GM23248 (cell line): ENCODE measurements at regions not wholly inside any gene's neighbourhood (a gene's known extent, or its start where the extent isn't known, plus 50 kb on each side); places are given as distances from the start of the nearest gene placed in this dataset.

Source experiments
- DNase-seq: peaks from one replicate; pipeline ENCODE4 v3.0.0-alpha.2; 2015
- H2AFZ ChIP-seq: fragments of 200-600 bp; sonication (generic); 2 replicates; pipeline ENCODE4 v1.6.1; 2016; ENCODE audit warnings: antibody characterized with exemption
- H3F3A ChIP-seq: fragments of 200-600 bp; sonication (generic); 2 replicates; pipeline ENCODE4 v1.6.1; 2016; ENCODE audit warnings: mild to moderate bottlenecking, antibody characterized with exemption, mixed run types; ENCODE audit not compliant: insufficient read depth
- H3K27ac ChIP-seq: fragments of 200-600 bp; sonication (generic); 2 replicates; pipeline ENCODE4 v1.5.1; 2016; ENCODE audit warnings: mild to moderate bottlenecking
- H3K27me3 ChIP-seq: fragments of 200-600 bp; sonication (generic); replicated peaks from 2 replicates; pipeline ENCODE4 v1.6.1; 2016; ENCODE audit warnings: mild to moderate bottlenecking; ENCODE audit not compliant: insufficient read depth
- H3K36me3 ChIP-seq: fragments of 200-600 bp; sonication (generic); 2 replicates; pipeline ENCODE4 v1.6.1; 2016; ENCODE audit warnings: low read depth, mild to moderate bottlenecking
- H3K4me1 ChIP-seq: fragments of 200-600 bp; sonication (generic); 2 replicates; pipeline ENCODE4 v1.6.1; 2016; ENCODE audit warnings: mild to moderate bottlenecking; ENCODE audit not compliant: insufficient read depth
- H3K4me2 ChIP-seq: fragments of 200-600 bp; sonication (generic); one replicate; pipeline ENCODE4 v1.6.1; 2016; ENCODE audit warnings: mild to moderate bottlenecking; ENCODE audit not compliant: unreplicated experiment
- H3K4me3 ChIP-seq: fragments of 200-600 bp; sonication (generic); 2 replicates; pipeline ENCODE4 v1.5.1; 2016; ENCODE audit warnings: mild to moderate bottlenecking
- H3K79me2 ChIP-seq: fragments of 200-600 bp; sonication (generic); 2 replicates; pipeline ENCODE4 v1.6.1; 2016; ENCODE audit warnings: mild to moderate bottlenecking; ENCODE audit not compliant: insufficient read depth
- H3K9ac ChIP-seq: fragments of 200-600 bp; sonication (generic); 2 replicates; pipeline ENCODE4 v1.6.1; 2016; ENCODE audit warnings: mild to moderate bottlenecking
- H3K9me2 ChIP-seq: fragments of 200-600 bp; sonication (generic); 2 replicates; pipeline ENCODE4 v1.6.1; 2016; ENCODE audit warnings: mixed run types, mild to moderate bottlenecking, moderate library complexity; ENCODE audit not compliant: insufficient read depth
- H3K9me3 ChIP-seq: fragments of 200-600 bp; sonication (generic); one replicate; pipeline ENCODE4 v1.6.1; 2017; ENCODE audit warnings: low read depth
- H4K20me1 ChIP-seq: fragments of 200-600 bp; sonication (generic); 2 replicates; pipeline ENCODE4 v1.6.0; 2016; ENCODE audit not compliant: insufficient read depth
- EZH2 ChIP-seq: fragments of 200-600 bp; sonication (generic); IDR thresholded peaks from 2 replicates; pipeline ENCODE4 v1.6.1; 2018; ENCODE audit warnings: antibody characterized with exemption, mild to moderate bottlenecking; ENCODE audit not compliant: insufficient read depth, poor library complexity, severe bottlenecking
- EZH2phosphoT487 ChIP-seq: fragments of 200-600 bp; sonication (generic); IDR thresholded peaks from 2 replicates; pipeline ENCODE4 v1.6.1; 2018; ENCODE audit warnings: antibody characterized with exemption, moderate library complexity, mild to moderate bottlenecking, low read depth; ENCODE audit not compliant: insufficient read depth
- WGBS, 2 experiments: methylation state at CpG; one replicate each; pipeline ENCODE4 v1.1.6; 2015 to 2017; ENCODE audit warnings: low lambda C conversion rate in 2 of 2, low coverage in 1 of 2; ENCODE audit errors: missing lambda C conversion rate in 2 of 2; 5-methylcytosine and 5-hydroxymethylcytosine counted together
- in situ Hi-C: fragments of 300-500 bp; cut with MboI; formaldehyde crosslinking; loops from 2 replicates; pipeline ENCODE4 v1.15.0; 2020

- in situ Hi-C loops: no loop called here
- no peak overlapping the region for H3K4me2 ChIP-seq
- no peak overlapping the region for H3K4me3 ChIP-seq
- no peaks in the 10 kb centered on the region for H3K9me3 ChIP-seq
- H3K9ac ChIP-seq: no peak overlapping the region
- no peaks in the 10 kb centered on the region for H3K36me3 ChIP-seq
- TF ChIP-seq EZH2 (no peak), EZH2phosphoT487 (no peak)
- H3K79me2 ChIP-seq: no peaks in the 10 kb centered on the region
- H3K9me2 ChIP-seq: no peaks in the 10 kb centered on the region
- H3K27ac ChIP-seq: no peak overlapping the region
- H2AFZ ChIP-seq: no peak overlapping the region
- no peaks in the 10 kb centered on the region for H3K27me3 ChIP-seq
- 4 to 11% methylated on average over 2 of the region's 2 CpGs for WGBS, 2 experiments
- no peaks in the 10 kb centered on the region for H3F3A ChIP-seq
- H3K4me1 ChIP-seq: no peaks in the 10 kb centered on the region
- DNase-seq: no peak
- H4K20me1 ChIP-seq: no peaks in the 10 kb centered on the region
Observed at GRCh38 chr9:30140407-30140806, 2244.0 kb upstream of the ACO1 start.

- H3F3A ChIP-seq: no peaks in the 10 kb centered on the region
- H2AFZ ChIP-seq: no peak overlapping the region
- no peak overlapping the region for H3K4me2 ChIP-seq
- no peaks in the 10 kb centered on the region for H3K36me3 ChIP-seq
- in situ Hi-C loops: no loop called here
- H3K4me1 ChIP-seq: no peaks in the 10 kb centered on the region
- no peak overlapping the region for H3K9ac ChIP-seq
- 19 to 21% methylated on average over 7 of the region's 7 CpGs for WGBS, 2 experiments
- H3K9me2 ChIP-seq: no peaks in the 10 kb centered on the region
- TF ChIP-seq EZH2 (no peak), EZH2phosphoT487 (no peak)
- DNase-seq: no peak
- no peaks in the 10 kb centered on the region for H4K20me1 ChIP-seq
- no peaks in the 10 kb centered on the region for H3K9me3 ChIP-seq
- no peak overlapping the region for H3K27ac ChIP-seq
- H3K4me3 ChIP-seq: no peak overlapping the region
- no peaks in the 10 kb centered on the region for H3K79me2 ChIP-seq
- no peaks in the 10 kb centered on the region for H3K27me3 ChIP-seq
Observed at GRCh38 chr9:30160570-30160969, 2223.9 kb upstream of the ACO1 start.

GRCh38 chr9:30172206-30172605 is 2212.2 kb upstream of the ACO1 start:
- TF ChIP-seq EZH2phosphoT487 (no peak), EZH2 (no peak)
- Histone ChIP-seq H3K79me2 (no peaks in the 10 kb centered on the region), H3K36me3 (no peaks in the 10 kb centered on the region), H3K9me3 (peaks cover 3% of the 10 kb centered on the region), H3K4me2 (no peak overlapping the region), H3K4me1 (no peaks in the 10 kb centered on the region), H3K27ac (no peak overlapping the region), H3K27me3 (no peaks in the 10 kb centered on the region), H3K9me2 (no peaks in the 10 kb centered on the region), H3K9ac (no peak overlapping the region), H3F3A (no peaks in the 10 kb centered on the region), H2AFZ (no peak overlapping the region), H3K4me3 (no peak overlapping the region), H4K20me1 (no peaks in the 10 kb centered on the region)
- in situ Hi-C loops: no loop called here
- no peak for DNase-seq
- WGBS, 2 experiments: 39 to 40% methylated on average over 1 of the region's 1 CpG

GRCh38 chr9:30178610-30179009 is 2205.8 kb upstream of the ACO1 start:
- H3K9me2 ChIP-seq: no peaks in the 10 kb centered on the region
- no peaks in the 10 kb centered on the region for H3F3A ChIP-seq
- H3K9me3 ChIP-seq: peaks cover 6% of the 10 kb centered on the region
- no peak for DNase-seq
- H3K36me3 ChIP-seq: no peaks in the 10 kb centered on the region
- TF ChIP-seq EZH2phosphoT487: no peak
- TF ChIP-seq EZH2: no peak
- in situ Hi-C loops: no loop called here
- no peak overlapping the region for H2AFZ ChIP-seq
- H3K9ac ChIP-seq: no peak overlapping the region
- no peaks in the 10 kb centered on the region for H3K4me1 ChIP-seq
- no peaks in the 10 kb centered on the region for H4K20me1 ChIP-seq
- no peaks in the 10 kb centered on the region for H3K27me3 ChIP-seq
- H3K79me2 ChIP-seq: no peaks in the 10 kb centered on the region
- no peak overlapping the region for H3K27ac ChIP-seq
- no peak overlapping the region for H3K4me2 ChIP-seq
- H3K4me3 ChIP-seq: no peak overlapping the region

GRCh38 chr9:30193421-30193820 is 2191.0 kb upstream of the ACO1 start:
- H3K4me1 ChIP-seq: no peaks in the 10 kb centered on the region
- no peak overlapping the region for H3K4me2 ChIP-seq
- no peaks in the 10 kb centered on the region for H4K20me1 ChIP-seq
- H3K9me3 ChIP-seq: no peaks in the 10 kb centered on the region
- H3K27ac ChIP-seq: no peak overlapping the region
- DNase-seq: no peak
- 28 to 35% methylated on average over 6 of the region's 6 CpGs for WGBS, 2 experiments
- H3K4me3 ChIP-seq: no peak overlapping the region
- H3K27me3 ChIP-seq: no peaks in the 10 kb centered on the region
- no peak for TF ChIP-seq EZH2phosphoT487
- TF ChIP-seq EZH2: no peak
- H3K79me2 ChIP-seq: no peaks in the 10 kb centered on the region
- no peak overlapping the region for H3K9ac ChIP-seq
- in situ Hi-C loops: no loop called here
- no peaks in the 10 kb centered on the region for H3K9me2 ChIP-seq
- H3K36me3 ChIP-seq: no peaks in the 10 kb centered on the region
- no peaks in the 10 kb centered on the region for H3F3A ChIP-seq
- H2AFZ ChIP-seq: no peak overlapping the region
